ENCODE measurements at regions not wholly inside any gene's neighbourhood (a gene's known extent, or its start where the extent isn't known, plus 50 kb on each side); places are given as distances from the start of the nearest gene placed in this dataset.

DNA sequence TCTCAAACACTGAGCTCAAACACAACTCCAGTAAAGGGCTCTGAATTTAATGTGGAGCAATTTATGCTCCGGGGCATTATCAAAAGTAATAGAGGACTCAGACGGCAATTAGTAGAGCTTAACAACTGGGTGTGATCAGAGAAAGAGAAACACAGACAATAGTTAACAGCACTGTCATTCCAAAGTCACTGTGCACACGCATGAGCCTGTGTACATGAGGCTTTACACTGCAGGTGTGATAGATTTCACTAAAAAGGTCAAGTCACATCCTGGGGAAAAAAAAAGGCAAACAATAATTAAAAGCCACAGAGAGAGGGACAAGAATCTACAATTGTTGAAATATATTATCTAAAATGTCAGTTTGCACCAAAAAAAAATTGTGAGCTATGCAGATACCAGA, 956.5 kb downstream of the CDH18 start:
- WGBS, 2 donors = 52 to 54% methylated on average over 3 of the region's 3 CpGs

DNA sequence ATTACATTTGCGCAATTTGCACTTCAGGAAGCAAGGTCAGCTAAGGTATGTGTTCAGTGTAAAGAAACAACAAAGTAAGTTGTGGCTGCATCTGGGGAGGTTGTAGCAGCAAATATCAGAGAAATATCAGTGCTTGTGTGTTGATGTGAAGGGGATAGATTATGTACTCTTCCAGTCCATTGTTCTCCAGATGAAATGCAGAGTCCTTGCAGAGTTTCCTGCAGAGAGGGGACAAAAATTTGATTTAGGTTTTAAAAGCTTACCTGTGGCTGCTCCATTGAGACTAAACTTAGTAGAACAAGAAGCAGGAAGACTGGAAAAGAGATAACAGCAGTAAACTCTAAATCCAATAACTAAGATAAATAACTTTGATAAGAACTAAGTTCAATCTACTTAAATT, 952.2 kb downstream of the CDH18 start:
- Histone ChIP-seq H3K27ac (ENCODE audit: low read depth in 2 of 2, low read length in 1 of 2) (no peak overlapping the region), H3K9me3 (ENCODE audit: control insufficient read depth in 2 of 2, insufficient read depth in 1 of 2, low read depth in 1 of 2, low read length in 1 of 2) (no peaks in the 10 kb centered on the region), H3K4me1 (ENCODE audit: control insufficient read depth in 2 of 2, insufficient read depth in 2 of 2, low read length in 1 of 2) (no peaks in the 10 kb centered on the region), H3K27me3 (ENCODE audit: control insufficient read depth in 1 of 2, insufficient read depth in 2 of 2, low read length in 2 of 2) (no peaks in the 10 kb centered on the region), H3K4me3 (ENCODE audit: low read depth in 1 of 2, low read length in 2 of 2) (no peak overlapping the region), H3K36me3 (ENCODE audit: control insufficient read depth in 2 of 2, insufficient read depth in 2 of 2, low read length in 1 of 2) (no peaks in the 10 kb centered on the region)
- 0 to 44% methylated on average over 1 of the region's 1 CpG for WGBS, 2 donors

More for the DNA sequence above, 956.5 kb downstream of the CDH18 start:
- Histone ChIP-seq H3K4me1 (ENCODE audit: control insufficient read depth in 2 of 2, insufficient read depth in 2 of 2, low read length in 1 of 2) (no peaks in the 10 kb centered on the region), H3K27me3 (ENCODE audit: control insufficient read depth in 1 of 2, insufficient read depth in 2 of 2, low read length in 2 of 2) (no peaks in the 10 kb centered on the region), H3K27ac (ENCODE audit: low read depth in 2 of 2, low read length in 1 of 2) (no peak overlapping the region), H3K9me3 (ENCODE audit: control insufficient read depth in 2 of 2, insufficient read depth in 1 of 2, low read depth in 1 of 2, low read length in 1 of 2) (no peaks in the 10 kb centered on the region), H3K36me3 (ENCODE audit: control insufficient read depth in 2 of 2, insufficient read depth in 2 of 2, low read length in 1 of 2) (no peaks in the 10 kb centered on the region), H3K4me3 (ENCODE audit: low read depth in 1 of 2, low read length in 2 of 2) (no peak overlapping the region)

DNA sequence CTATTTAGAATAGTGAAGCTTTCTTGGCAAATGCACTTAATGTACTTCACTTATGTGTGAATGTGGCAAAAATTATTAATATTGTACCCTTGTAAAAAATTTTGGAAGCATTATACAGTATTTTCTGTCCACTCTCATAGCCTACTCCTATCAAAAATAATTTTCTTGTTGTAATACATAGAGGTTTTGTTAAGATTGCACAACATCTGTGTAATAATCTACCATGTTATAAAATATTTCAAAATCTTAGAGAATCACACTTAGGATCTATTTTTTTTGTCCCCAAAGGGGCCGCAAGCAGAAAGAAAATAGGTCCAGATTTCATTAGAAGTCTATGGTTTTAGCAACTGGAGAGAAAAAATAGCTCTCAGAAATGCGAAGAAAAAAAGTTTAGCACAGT, 945.9 kb downstream of the CDH18 start:
- H3K27ac ChIP-seq (ENCODE audit: low read depth in 2 of 2, low read length in 1 of 2) = no peak overlapping the region
- no peaks in the 10 kb centered on the region for H3K27me3 ChIP-seq (ENCODE audit: control insufficient read depth in 1 of 2, insufficient read depth in 2 of 2, low read length in 2 of 2)
- no peaks in the 10 kb centered on the region for H3K9me3 ChIP-seq (ENCODE audit: control insufficient read depth in 2 of 2, insufficient read depth in 1 of 2, low read depth in 1 of 2, low read length in 1 of 2)
- no peak overlapping the region for H3K4me3 ChIP-seq (ENCODE audit: low read depth in 1 of 2, low read length in 2 of 2)
- no peaks in the 10 kb centered on the region for H3K36me3 ChIP-seq (ENCODE audit: control insufficient read depth in 2 of 2, insufficient read depth in 2 of 2, low read length in 1 of 2)
- H3K4me1 ChIP-seq (ENCODE audit: control insufficient read depth in 2 of 2, insufficient read depth in 2 of 2, low read length in 1 of 2) = no peaks in the 10 kb centered on the region
- 89 to 93% methylated on average over 2 of the region's 2 CpGs for WGBS, 2 donors

DNA sequence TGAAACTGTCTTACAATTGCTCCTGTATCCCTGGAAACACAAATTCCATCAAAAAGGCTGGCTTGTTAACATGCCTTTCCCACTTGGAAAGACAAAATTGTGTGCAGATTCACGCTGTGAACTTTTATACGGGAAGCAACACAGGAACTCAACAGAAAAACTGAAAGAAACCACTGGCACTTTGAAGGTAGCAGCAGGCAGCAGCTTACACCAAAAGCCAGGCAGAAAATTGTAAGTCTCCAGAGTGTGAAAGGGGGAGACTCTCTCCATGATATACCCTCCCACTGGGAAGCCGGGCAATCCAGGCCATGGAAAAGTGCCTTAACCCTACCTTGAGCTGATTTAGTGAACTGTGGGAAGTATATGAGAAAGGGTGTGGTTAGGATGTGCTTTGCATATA, 943.7 kb downstream of the CDH18 start:
- H3K4me3 ChIP-seq (ENCODE audit: low read depth in 1 of 2, low read length in 2 of 2) = no peak overlapping the region
- no peak overlapping the region for H3K27ac ChIP-seq (ENCODE audit: low read depth in 2 of 2, low read length in 1 of 2)
- no peaks in the 10 kb centered on the region for H3K27me3 ChIP-seq (ENCODE audit: control insufficient read depth in 1 of 2, insufficient read depth in 2 of 2, low read length in 2 of 2)
- H3K4me1 ChIP-seq (ENCODE audit: control insufficient read depth in 2 of 2, insufficient read depth in 2 of 2, low read length in 1 of 2) = no peaks in the 10 kb centered on the region
- no peaks in the 10 kb centered on the region for H3K9me3 ChIP-seq (ENCODE audit: control insufficient read depth in 2 of 2, insufficient read depth in 1 of 2, low read depth in 1 of 2, low read length in 1 of 2)
- 71 to 72% methylated on average over 3 of the region's 3 CpGs for WGBS, 2 donors
- no peaks in the 10 kb centered on the region for H3K36me3 ChIP-seq (ENCODE audit: control insufficient read depth in 2 of 2, insufficient read depth in 2 of 2, low read length in 1 of 2)

DNA sequence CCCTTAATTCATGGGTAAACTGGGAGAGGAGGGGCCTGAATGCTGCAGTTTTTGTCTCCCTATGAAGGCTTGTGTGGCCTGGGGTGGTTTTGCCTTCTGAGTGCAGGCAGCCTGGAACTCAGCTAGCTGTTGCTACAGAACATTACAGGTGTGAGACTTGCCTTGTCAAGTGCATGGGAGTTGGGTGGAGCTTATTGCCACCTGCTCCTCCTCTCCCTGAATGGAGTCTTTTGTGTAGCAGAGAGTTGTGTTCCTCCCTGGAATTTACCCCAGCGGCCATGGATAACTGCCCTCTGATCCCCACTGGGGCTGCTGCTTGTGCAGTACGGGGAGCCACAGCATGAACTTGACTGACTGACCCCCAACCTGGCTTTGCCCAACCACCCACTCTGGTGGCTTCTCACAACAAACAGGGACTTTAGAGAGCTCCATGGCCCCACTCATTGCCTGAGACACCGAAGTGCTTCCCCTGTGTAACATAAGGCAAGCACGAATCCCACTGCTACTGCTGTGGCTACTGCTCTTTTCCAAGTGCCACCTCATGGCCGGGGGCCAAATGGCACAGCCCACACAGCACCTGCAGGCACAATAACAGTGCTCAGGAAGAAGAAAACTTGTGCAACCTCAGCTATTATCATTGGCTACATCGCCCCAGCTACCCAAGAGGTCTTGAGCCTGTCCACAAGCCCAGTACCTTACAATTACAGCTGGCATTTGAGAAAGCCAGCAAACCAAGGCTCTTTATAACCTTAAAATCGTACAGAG, 942.9 kb downstream of the CDH18 start:
- Histone ChIP-seq H3K27ac (ENCODE audit: low read depth in 2 of 2, low read length in 1 of 2) (no peak overlapping the region), H3K9me3 (ENCODE audit: control insufficient read depth in 2 of 2, insufficient read depth in 1 of 2, low read depth in 1 of 2, low read length in 1 of 2) (no peaks in the 10 kb centered on the region)
- WGBS, 2 donors = 64 to 68% methylated on average over 7 of the region's 7 CpGs

GRCh38 chr5:19047277-19047676, 940.7 kb downstream of the CDH18 start:
- Histone ChIP-seq H3K27ac (ENCODE audit: low read depth in 2 of 2, low read length in 1 of 2) (no peak overlapping the region), H3K9me3 (ENCODE audit: control insufficient read depth in 2 of 2, insufficient read depth in 1 of 2, low read depth in 1 of 2, low read length in 1 of 2) (no peaks in the 10 kb centered on the region), H3K27me3 (ENCODE audit: control insufficient read depth in 1 of 2, insufficient read depth in 2 of 2, low read length in 2 of 2) (no peaks in the 10 kb centered on the region), H3K4me1 (ENCODE audit: control insufficient read depth in 2 of 2, insufficient read depth in 2 of 2, low read length in 1 of 2) (no peaks in the 10 kb centered on the region), H3K36me3 (ENCODE audit: control insufficient read depth in 2 of 2, insufficient read depth in 2 of 2, low read length in 1 of 2) (no peaks in the 10 kb centered on the region), H3K4me3 (ENCODE audit: low read depth in 1 of 2, low read length in 2 of 2) (no peak overlapping the region)
- 91 to 93% methylated on average over 9 of the region's 9 CpGs for WGBS, 2 donors

More for the DNA sequence above, 942.9 kb downstream of the CDH18 start:
- H3K4me3 ChIP-seq (ENCODE audit: low read depth in 1 of 2, low read length in 2 of 2) = no peak overlapping the region
- H3K4me1 ChIP-seq (ENCODE audit: control insufficient read depth in 2 of 2, insufficient read depth in 2 of 2, low read length in 1 of 2) = no peaks in the 10 kb centered on the region
- no peaks in the 10 kb centered on the region for H3K36me3 ChIP-seq (ENCODE audit: control insufficient read depth in 2 of 2, insufficient read depth in 2 of 2, low read length in 1 of 2)
- no peaks in the 10 kb centered on the region for H3K27me3 ChIP-seq (ENCODE audit: control insufficient read depth in 1 of 2, insufficient read depth in 2 of 2, low read length in 2 of 2)

GRCh38 chr5:19048726-19049125, 939.3 kb downstream of the CDH18 start:
- Histone ChIP-seq H3K36me3 (ENCODE audit: control insufficient read depth in 2 of 2, insufficient read depth in 2 of 2, low read length in 1 of 2) (no peaks in the 10 kb centered on the region), H3K4me1 (ENCODE audit: control insufficient read depth in 2 of 2, insufficient read depth in 2 of 2, low read length in 1 of 2) (no peaks in the 10 kb centered on the region), H3K4me3 (ENCODE audit: low read depth in 1 of 2, low read length in 2 of 2) (no peak overlapping the region), H3K27me3 (ENCODE audit: control insufficient read depth in 1 of 2, insufficient read depth in 2 of 2, low read length in 2 of 2) (no peaks in the 10 kb centered on the region), H3K9me3 (ENCODE audit: control insufficient read depth in 2 of 2, insufficient read depth in 1 of 2, low read depth in 1 of 2, low read length in 1 of 2) (no peaks in the 10 kb centered on the region), H3K27ac (ENCODE audit: low read depth in 2 of 2, low read length in 1 of 2) (no peak overlapping the region)
- 62 to 68% methylated on average over 3 of the region's 3 CpGs for WGBS, 2 donors

DNA sequence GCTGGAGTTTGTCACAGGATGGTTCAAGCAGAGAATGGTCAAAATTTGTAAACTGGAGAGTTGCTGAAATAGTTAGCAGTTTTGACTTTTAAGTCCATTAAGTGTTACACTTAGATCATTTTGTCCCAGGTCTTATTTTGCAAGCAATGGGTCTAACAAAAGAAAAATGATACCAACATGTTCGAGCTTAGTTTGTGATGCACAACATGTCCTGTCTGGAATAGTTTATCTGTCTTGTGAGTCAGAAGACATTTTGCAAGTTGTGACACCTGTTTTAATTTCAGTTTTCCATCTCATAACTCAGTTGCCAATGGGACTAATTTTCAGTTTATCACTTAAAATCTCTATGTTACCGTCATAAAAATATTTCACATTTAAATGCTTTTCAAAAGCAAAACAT, 929.8 kb downstream of the CDH18 start:
- H3K27ac ChIP-seq (ENCODE audit: low read depth in 2 of 2, low read length in 1 of 2) = no peak overlapping the region
- 56 to 67% methylated on average over 2 of the region's 2 CpGs for WGBS, 2 donors
- no peaks in the 10 kb centered on the region for H3K9me3 ChIP-seq (ENCODE audit: control insufficient read depth in 2 of 2, insufficient read depth in 1 of 2, low read depth in 1 of 2, low read length in 1 of 2)
- H3K27me3 ChIP-seq (ENCODE audit: control insufficient read depth in 1 of 2, insufficient read depth in 2 of 2, low read length in 2 of 2) = no peaks in the 10 kb centered on the region
- no peaks in the 10 kb centered on the region for H3K4me1 ChIP-seq (ENCODE audit: control insufficient read depth in 2 of 2, insufficient read depth in 2 of 2, low read length in 1 of 2)
- H3K4me3 ChIP-seq (ENCODE audit: low read depth in 1 of 2, low read length in 2 of 2) = no peak overlapping the region
- H3K36me3 ChIP-seq (ENCODE audit: control insufficient read depth in 2 of 2, insufficient read depth in 2 of 2, low read length in 1 of 2) = no peaks in the 10 kb centered on the region

GRCh38 chr5:19064094-19064493, 923.9 kb downstream of the CDH18 start:
- no peak overlapping the region for H3K27ac ChIP-seq (ENCODE audit: low read depth in 2 of 2, low read length in 1 of 2)
- no peaks in the 10 kb centered on the region for H3K27me3 ChIP-seq (ENCODE audit: control insufficient read depth in 1 of 2, insufficient read depth in 2 of 2, low read length in 2 of 2)
- H3K4me1 ChIP-seq (ENCODE audit: control insufficient read depth in 2 of 2, insufficient read depth in 2 of 2, low read length in 1 of 2) = no peaks in the 10 kb centered on the region
- H3K36me3 ChIP-seq (ENCODE audit: control insufficient read depth in 2 of 2, insufficient read depth in 2 of 2, low read length in 1 of 2) = no peaks in the 10 kb centered on the region
- no peak overlapping the region for H3K4me3 ChIP-seq (ENCODE audit: low read depth in 1 of 2, low read length in 2 of 2)
- H3K9me3 ChIP-seq (ENCODE audit: control insufficient read depth in 2 of 2, insufficient read depth in 1 of 2, low read depth in 1 of 2, low read length in 1 of 2) = no peaks in the 10 kb centered on the region

DNA sequence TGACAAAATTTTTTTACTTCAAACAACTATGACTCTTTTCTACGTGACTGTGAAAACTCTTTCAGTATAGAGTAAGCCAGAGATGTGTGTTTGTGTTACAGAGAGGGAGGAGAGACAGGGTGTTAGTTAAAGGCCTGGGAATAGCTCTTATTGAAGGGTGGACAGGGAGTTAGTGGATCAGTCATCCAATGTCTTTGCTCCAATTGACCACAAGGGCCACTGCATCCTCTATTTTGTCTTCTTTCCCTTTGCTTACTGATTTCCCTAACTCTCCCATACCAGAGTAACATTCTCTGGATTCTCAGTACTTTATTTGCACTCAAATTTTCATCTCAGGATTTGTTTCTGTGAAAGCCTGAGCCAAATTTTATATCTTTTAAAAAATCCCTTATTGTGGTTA, 920.3 kb downstream of the CDH18 start:
- H3K4me1 ChIP-seq (ENCODE audit: control insufficient read depth in 2 of 2, insufficient read depth in 2 of 2, low read length in 1 of 2) = no peaks in the 10 kb centered on the region
- H3K36me3 ChIP-seq (ENCODE audit: control insufficient read depth in 2 of 2, insufficient read depth in 2 of 2, low read length in 1 of 2) = no peaks in the 10 kb centered on the region
- WGBS, 2 donors = 77 to 81% methylated on average over 1 of the region's 1 CpG
- no peak overlapping the region for H3K27ac ChIP-seq (ENCODE audit: low read depth in 2 of 2, low read length in 1 of 2)
- no peaks in the 10 kb centered on the region for H3K27me3 ChIP-seq (ENCODE audit: control insufficient read depth in 1 of 2, insufficient read depth in 2 of 2, low read length in 2 of 2)
- no peak overlapping the region for H3K4me3 ChIP-seq (ENCODE audit: low read depth in 1 of 2, low read length in 2 of 2)
- H3K9me3 ChIP-seq (ENCODE audit: control insufficient read depth in 2 of 2, insufficient read depth in 1 of 2, low read depth in 1 of 2, low read length in 1 of 2) = no peaks in the 10 kb centered on the region

Measured in esophagus (tissue), 2 donors.